Eye (tissue), 1 donor: ENCODE measurements at regions not wholly inside any gene's neighbourhood (a gene's known extent, or its start where the extent isn't known, plus 50 kb on each side); places are given as distances from the start of the nearest gene placed in this dataset.
A peak's percentile ranks its signal among the peaks of the same experiment; 100 is the strongest.

Experiments
- DNase-seq: peaks from one replicate; pipeline ENCODE4 v3.0.0-alpha.2; 2015

DNA sequence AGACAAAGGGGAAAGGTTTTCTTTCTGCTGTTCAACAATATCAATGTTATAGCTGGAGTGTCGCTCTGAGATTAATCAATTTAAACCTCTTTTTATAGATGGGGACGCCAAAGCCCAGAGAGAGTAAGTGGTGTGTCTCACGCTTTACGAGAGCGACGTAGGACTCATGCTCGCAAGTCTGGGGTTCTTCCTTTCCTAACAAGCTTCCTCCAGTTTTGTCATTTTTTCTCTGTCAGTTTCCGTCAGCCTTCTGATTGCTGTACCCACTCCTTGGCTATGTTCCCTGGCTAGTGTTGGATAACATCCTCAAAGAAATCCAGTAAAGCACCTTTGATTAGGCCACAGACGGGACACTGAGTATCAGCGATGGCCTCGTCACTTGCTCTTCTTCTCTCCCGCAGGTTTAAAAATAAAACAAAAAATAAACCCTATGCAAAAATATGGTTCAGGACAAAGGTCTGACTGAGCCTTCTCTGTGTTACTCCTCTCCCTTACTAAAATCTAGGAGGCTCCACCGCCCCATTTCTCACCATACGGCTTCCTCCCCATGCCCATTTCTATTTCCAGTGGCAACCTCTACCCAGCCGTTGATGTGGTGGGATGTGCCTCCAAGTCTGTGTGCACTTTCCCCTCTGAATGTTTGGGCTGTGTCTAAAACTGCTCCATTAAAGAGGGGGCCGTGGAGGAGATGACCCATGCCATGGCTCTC lies 172.7 kb upstream of the PARP11 start:
- no peak for DNase-seq

DNA sequence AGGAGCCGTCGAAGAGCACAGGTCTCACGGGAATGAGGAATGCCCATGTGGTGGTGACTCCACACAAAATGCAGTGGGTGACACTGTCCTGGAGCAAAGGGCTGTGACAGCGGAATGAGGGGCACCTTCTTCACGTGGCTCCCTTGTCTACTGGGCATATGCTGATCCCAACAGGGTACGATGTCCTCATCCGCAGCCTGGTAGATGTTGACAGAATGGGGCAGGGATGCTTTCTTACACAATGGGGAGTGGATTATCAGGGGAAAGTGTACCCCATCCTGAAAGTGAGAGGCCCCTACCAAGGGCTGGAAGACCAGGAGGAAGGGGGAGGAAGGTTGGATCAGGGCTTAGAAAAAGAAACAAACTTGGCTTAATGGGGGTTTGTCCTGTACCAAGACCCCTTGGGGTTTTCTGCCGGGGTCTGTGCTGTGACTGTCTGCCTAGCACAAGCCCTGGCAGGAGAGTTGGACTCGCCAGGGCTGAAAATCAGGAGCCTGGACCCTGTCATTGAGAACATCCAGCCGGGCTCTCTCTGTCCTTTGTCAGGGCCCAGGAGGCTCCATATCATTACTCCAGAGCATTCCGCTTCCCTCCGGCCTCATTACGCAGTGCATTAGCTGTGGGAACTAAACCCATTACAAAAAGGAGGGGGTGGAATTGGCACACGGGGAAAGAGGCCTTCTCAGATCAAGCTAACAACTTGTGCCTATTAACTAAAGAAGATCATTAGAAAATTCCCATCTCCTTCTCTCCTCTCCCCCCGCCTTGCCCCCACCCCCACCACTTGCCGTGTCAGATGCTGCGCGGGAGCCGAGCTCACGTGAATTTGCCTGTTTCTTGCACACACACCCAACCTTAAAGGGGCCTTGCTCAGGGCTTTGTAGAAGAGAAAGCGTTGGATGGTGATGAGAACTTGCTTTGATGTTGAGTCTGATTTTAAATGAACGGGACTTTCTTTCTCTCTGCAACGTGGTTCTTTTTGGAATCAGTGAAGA lies 171.8 kb upstream of the PARP11 start:
- peak; percentile 87 for DNase-seq

DNA sequence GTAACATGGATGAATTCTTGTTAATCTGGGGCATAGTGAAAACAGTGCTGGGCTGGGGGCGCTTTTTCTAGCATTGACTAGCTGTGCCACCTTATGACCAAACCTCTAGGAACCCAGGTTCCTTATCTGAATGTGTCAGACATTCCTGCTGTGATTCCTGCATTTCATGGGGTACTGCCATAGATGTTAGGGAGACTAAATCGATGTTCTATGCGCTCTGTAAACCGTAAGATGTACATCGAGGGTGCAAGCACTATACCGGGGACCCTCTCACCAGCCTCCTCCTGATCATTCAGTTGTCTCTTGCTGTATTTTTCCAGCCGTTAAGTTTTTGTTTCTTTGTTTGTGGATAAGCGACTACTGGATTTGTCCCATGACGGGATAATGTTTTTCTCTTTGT lies 170.9 kb upstream of the PARP11 start:
- no peak for DNase-seq

DNA sequence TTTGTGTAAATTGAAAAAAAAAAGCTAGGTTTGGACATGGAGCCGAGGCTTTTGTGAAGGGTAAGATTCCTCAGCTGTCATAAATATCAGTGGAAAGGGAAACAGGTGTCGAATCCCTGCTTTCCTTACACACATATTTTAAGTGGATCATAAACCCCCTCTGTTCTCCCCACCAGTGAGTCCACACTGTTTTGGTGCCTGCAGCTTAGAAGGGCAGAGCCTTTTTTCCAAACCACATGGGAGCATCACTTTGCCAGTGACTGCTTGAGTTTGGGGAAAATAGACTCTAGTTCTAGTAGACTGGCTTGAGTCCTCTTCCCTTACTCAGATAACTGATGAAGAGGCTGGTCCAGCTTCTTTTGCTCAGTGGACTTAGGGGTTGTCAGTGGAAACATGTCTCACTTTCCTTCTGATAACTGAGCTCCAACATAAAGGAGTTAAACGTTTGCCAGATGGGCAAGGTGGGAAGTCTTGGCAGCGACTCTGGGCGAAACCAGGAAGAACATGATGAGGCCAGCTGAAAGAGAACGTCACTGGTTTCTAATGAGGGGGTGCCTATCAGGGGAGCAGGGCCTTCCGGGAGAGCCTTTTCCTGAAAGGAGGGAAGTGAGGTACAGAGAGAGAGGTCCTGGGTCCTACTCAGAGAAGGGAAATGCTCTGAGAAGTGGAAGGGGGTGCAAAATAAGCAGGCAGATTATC lies 168.1 kb upstream of the PARP11 start:
- no peak for DNase-seq

DNA sequence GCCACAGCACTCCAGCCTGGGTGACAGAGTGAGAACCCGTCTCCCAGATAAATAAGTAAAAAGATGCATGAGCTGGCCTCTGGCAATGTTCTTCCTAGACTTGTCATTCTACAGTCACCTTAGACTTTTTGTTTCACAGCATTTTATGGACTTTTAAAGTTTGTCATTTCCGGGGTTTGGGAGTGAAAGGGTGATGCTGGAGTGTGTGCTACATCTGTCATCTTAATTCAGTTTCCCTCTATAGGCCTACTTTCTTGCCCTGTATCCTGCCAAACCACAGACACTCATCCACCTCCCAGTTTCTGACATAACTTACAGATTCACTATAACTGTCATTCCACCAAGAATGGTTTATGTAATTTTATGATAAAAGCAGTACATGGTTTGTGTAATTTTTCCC lies 166.7 kb upstream of the PARP11 start:
- no peak for DNase-seq

DNA sequence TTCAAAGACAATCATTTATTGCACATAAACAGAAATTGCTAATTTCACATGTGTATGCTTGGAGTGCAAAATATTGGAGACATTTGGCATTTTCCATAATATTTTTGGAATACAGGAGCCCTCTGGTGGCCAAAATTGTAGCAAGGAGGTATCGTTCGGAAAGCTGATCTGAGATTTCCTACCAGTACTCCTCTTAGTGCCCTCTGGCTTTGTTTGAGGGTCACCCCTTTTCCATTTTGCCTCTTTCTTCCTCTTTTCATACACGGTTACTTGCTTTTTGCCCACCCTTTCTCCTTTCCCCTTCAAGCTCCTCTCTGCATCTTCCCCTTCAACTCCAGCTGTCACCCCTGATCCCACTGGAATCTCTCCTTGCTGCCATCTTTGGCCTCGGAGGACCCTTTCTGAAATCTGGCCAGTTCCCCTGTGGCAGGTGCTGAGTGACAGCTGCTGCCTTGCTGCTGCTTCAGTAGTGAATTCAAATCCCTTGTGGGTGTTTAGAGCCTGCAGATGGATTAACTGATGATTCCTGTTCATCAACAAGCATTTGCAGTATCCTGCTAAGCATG lies 164.6 kb upstream of the PARP11 start:
- DNase-seq = peak; percentile 87

DNA sequence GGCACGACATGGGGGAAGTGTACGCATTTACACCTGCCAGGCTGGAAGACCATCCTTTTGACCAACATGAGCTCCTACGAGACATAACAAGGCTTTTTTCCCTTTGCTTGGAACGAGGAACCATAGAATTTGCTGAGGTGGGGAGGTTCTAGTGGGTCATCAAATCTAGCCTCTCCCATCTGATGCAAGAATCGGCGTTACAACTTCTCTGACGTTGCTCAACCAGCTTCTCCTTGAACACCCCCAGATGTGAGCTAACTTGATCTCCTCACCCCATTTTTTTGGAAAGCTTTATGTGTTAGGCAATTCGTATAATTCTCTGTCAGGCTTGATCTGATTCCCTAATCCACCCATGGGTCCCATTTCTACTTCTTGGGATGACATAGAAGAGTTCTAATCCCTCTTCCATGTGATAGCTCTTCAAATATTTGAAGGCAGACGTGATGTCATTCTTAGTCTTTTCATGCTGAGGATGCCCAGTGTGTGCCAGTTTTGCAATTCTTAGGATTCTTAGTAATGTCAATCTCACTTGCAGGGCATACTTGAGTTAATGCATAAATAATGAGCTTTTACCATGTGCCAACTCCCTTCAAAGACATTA lies 163.6 kb upstream of the PARP11 start:
- DNase-seq = no peak

DNA sequence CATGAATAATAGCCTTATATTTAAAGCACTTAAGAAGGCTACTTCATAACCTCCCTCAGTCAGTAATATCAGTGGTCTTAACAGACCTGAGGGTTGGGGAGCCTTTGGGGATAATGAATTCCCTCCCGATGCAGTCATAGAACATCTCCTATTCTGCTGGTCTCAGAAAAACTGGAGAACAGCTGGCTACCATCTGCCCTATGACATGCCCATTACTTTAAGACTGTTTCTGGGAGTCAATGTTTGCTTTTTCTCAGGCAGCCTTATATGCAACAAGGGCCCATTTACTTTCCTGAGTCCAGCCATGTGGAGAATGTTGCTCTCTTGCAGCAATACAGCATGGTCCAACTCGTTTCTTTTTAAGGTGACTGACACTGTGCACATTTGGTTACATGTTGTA lies 161.7 kb upstream of the PARP11 start:
- no peak for DNase-seq

DNA sequence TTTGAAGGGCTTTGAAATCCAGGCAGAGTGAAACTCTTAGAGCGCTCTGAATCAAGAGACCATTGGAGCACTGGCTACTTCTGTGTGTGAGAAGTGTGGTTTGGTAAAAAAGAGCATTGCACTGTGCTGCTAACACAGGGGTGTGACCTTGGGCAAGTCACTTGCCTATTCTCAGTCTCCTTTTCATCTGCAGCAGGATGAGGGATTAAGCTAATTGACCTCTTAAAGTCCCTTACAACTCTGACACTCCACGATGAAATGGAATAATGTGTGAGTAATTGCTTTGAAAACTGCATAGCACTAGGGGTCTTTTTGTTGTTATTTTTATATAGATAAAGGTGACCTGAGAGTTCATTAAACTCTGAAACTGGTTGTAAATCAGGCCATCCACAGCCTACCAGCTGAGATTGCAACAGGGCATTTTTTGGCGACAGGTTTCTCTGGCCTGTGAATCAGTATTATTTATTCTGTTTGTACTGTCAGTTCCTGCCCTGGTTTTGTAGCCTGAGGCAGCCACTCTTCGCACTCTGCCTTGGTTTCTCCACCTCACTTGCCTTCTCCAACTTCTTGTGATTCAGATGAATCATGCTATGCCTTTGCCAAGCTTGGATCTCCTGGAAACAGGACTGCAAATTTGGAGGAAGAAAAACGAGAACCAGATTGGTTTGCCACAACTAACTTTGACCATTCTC lies 159.9 kb upstream of the PARP11 start:
- no peak for DNase-seq

DNA sequence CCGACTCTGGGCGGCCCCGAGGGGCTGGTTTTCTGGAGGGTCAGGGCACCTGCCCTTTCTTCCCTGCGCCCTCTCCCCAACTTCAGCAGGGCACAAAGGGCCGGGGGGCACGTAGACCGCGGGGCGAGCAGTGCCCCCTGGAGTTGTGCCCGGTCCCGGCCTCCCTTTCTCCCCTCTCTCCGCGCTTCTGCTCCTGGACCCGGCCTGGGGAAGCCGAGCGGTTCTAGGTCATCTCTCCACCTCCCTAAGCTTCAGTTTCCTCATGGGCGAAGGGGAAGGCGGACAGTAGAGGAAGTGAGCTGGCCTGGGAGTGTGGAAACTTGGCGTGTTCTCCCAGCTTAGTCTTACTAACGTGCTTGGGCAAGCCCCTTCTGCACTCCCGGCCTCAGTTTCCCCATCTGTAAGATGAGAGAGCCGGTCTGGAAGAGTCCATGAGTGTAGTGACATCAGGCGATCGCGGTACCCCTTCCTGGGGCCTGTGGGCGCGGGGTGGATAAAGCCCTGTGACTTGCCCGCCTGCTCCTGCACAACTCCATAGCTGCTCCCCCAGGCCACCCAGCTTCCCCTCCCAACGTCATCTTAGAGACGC lies 158.6 kb upstream of the PARP11 start:
- DNase-seq = no peak

DNA sequence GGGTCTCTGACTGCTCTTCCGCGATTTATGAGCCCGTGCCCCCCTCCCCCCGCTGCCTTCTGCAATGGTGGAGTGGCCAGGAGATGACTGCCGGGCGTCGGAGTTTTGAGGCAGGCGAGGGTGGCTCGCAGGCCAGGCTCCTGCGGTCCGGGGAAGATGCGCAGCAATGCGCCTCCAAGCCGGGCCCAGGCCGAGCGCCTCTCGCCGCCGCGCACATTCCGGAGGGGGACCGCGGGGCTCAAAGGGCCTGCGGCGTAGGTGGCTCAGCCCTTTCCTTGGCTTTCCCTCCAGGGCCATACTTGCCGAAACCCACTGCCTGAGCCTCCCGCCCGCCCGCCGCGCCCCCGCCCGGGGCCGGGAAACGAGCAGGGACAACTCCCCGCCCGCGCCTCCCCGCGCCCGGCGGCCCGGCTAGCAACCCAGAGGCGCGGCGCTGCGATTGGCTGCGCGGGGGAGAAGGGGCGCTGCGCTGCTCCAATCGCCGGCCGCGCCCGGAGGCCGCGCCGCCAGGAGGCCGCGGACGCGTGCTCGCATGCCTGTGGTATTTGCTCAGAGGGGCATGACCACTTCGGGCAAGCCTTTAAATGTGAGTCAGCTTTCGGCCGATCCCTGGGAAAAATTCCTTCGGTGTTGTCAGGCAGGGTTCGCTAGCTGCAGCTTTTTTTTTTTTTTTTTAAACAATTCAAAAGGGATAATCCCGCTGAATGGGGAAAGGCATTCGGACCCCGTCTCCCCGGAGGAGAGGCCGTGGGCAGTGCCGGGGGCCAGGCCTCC lies 157.9 kb upstream of the PARP11 start:
- DNase-seq = peak; percentile 94

DNA sequence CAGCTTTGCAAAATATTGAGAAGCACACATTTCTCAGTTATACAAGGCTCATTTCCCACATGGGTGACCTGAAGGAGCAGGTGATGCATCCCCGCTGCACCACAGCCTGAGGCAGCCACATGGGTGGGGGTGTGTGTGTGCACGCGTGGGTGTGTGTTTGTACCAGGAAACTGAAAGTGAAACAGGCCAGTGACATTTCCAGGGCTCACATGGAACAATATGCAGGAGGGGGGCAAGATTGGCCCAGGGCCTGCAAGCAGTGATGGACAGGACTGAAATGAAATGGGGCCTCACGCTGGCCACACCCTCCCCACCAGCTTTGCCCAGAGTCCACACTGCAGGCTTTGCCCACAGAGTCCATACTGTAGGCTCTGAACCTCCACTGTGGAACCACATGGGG lies 154.2 kb upstream of the PARP11 start:
- no peak for DNase-seq

DNA sequence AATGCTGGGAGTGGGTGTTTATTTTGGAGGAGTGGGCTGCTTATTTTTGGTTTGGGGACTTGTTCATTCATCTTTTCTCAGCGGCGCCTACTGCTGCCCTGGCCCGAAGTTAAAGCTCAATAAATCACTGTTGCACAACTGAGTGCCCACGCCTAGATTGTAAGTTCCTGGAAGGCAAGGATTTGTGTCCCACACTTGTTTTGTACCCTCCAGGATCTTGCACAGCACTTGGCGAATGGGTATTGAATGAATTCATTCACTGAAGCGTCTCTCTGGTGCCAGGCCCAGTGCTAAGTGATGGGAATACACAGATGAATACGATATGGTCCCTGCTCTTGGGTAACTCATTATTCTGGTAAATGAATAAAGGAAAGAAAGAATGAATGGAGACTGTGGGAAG lies 153.3 kb upstream of the PARP11 start:
- no peak for DNase-seq

DNA sequence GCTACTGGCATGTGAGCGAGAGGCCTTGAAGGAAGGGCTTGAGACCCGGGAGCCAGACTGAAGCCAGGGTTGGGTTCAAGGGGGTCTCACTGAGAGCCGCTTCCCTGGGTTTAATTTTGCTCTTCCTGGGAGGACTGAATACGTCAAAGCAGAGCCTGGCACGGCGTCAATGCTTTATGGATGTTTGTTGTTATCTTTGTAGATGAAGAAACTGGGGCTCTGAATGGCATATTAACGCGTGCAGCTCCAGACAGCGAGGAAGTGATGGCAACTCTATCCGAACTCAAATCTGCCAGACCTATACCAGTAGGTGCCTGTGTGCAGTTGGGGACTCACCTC lies 152.8 kb upstream of the PARP11 start:
- no peak for DNase-seq

DNA sequence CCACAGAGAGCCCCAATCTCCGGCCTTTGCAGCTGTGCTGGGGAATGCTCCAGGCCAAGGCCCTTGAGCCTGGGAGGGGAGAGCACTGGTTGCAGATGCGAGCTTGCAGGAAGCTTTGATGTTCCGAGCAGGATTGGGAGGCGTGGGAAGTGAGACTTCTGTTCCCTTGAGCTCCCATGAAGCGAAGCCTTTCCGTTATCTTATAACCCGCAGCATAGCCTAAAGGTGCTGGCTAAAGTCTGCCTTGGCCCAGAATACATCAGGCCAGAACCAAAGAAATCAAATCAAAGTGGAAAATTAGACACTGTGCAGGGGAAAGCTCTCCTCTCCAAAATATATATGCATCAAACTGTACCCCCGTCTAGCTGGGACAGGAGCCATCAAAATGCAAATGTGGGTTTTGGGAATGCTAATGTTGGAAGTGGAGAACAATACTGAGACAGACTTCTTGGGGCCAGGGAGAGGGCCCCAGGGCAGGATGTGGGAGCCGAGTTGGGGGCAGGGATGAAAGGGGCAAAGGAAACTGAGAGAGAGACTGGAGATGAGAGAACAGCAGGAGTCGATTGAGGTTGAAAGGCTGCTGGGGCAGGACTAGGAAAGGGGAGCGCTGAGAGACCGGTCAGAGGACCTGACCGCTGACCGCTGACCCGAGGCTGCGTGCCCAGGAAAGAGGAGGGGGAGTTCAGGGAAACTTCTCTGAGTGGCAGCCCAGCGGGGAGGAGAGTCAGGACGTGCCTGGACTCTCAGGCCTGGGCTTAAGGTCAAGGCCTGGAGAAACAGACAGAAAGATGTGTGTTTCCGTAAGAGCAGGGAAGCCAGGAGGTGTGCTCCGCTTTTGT lies 152.2 kb upstream of the PARP11 start:
- DNase-seq = peak; percentile 49

DNA sequence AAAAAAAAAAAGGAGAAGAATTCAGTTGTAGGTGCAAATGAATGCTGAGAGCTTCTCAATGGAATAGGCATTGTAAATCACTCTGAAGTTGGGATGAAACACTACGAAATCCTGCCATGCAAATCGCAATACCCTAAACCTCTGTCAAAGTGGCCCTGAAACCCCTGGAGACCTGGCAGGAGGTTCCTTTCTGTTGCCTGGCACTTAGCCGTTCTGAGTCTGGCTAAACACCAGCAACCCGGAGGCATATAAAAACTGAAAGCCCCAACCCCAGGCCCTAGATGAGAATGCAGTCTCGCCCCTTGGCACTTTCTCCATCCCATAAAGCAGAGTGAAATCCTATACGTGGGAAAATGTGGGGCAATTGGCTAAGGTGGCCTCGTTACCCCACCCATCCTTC lies 151.5 kb upstream of the PARP11 start:
- DNase-seq = no peak

DNA sequence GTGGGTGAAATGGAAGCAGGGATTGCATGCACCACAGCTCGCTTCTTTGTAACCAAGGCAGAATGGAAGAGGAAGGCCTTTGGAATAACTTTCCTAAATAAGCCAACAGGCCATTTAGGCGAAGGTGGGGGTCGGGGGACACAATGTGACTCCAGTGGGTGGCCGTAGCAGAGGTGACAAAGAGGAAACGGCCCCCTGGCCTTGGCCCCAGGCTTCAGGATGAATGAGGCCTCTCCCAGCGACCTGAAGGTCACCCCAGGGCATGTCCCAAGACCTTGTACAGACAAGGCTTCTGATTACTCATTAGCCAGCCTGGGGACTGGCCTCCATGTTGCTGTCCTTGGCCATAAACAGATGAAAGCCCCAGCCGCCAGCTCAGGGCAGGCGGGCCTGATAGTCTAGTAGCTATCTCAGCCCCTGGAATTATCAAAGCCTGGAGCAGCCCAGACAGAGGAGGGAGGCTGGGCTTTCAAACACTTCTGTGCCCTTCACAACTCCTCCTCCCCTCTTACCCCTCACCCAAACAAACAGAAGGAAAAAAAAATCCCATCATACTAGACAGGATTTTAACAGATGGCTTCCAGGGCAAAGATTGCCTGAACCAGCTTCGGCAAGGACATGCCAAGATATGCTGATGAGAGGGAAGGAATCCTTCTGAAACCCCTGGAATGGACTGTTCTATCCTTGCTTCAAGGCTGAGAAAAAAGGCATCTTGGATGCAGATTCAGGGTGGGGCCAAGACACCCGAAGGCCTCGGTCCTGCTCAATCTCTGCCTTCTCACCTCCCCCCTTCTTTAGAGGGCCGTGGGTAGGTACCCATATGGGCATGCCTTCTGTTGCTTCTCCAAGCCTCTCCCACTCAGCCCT lies 142.3 kb upstream of the PARP11 start:
- no peak for DNase-seq

DNA sequence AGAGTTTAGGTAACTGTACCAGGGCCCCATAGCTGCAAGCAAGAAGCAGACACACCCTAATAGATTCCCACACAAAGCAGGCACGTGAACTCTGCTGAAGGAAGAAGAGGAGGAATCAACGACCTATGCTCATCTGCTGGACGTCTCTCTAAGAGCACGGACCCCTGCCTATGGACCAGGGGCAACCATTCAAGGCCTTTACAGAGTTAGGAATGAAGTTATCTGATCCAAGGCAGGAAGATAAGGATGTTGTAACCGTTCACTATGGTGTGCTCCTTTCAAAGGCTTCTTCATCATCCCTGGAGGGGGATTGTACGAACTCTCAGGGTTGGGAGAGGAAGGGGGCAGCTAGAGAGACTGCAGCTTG lies 141.6 kb upstream of the PARP11 start:
- DNase-seq = no peak

DNA sequence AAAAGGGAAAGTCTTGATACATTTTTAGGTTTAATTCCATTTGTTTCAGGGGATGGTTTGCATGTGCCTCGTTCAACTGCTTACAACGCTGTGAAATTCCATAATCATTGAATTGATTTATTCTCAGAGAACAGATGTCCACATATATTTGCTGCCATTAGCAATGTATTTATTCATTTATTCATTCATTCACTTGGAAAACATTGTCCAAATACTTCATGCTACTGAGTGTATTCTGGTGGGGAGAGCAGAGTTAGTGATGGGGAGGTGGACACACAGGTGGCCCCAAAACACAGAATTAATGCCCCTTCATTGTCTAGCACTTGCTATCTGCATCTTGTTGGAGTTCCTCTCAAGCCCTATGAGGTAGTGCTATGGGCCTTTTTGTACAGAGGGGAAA lies 141.2 kb upstream of the PARP11 start:
- no peak for DNase-seq
